HL-60/S4 (cell line): ENCODE measurements at regions not wholly inside any gene's neighbourhood (a gene's known extent, or its start where the extent isn't known, plus 50 kb on each side); places are given as distances from the start of the nearest gene placed in this dataset.

Source experiments
- in situ Hi-C: fragments of 300-500 bp; cut with MboI; formaldehyde crosslinking; loops from 2 replicates; pipeline ENCODE4 v1.14.3; 2022; ENCODE audit warnings: low sequenced_read_pairs

GRCh38 chr6:110538416-110539160 is 62.2 kb upstream of the SLC22A16 start:
- in situ Hi-C loops, result loop anchor here (10.0 to 25.0 kb wide), 3 partner anchors 416 to 1499 kb away; partner anchors contain the start of gene GTF3C6

- in situ Hi-C loops, result loop anchor here (10.0 to 25.0 kb wide), 3 partner anchors 417 to 1500 kb away; partner anchors contain the start of gene GTF3C6
Observed at GRCh38 chr6:110537208-110538123, 61.1 kb upstream of the SLC22A16 start.

GRCh38 chr6:110534731-110535492 is 58.5 kb upstream of the SLC22A16 start:
- in situ Hi-C loops, result loop anchor here (10.0 to 25.0 kb wide), 3 partner anchors 420 to 1502 kb away; partner anchors contain the start of gene GTF3C6

- in situ Hi-C loops, result loop anchor here (10.0 to 25.0 kb wide), 3 partner anchors 422 to 1505 kb away; partner anchors contain the start of gene GTF3C6
Observed at GRCh38 chr6:110532431-110532830, 56.0 kb upstream of the SLC22A16 start.

- in situ Hi-C loops, result loop anchor here (10.0 to 25.0 kb wide), 3 partner anchors 424 to 1507 kb away; partner anchors contain the start of gene GTF3C6
Observed at GRCh38 chr6:110530671-110531070, 54.3 kb upstream of the SLC22A16 start.

- in situ Hi-C loops, result loop anchor here (10.0 to 25.0 kb wide), 3 partner anchors 425 to 1507 kb away; partner anchors contain the start of gene GTF3C6
Observed at GRCh38 chr6:110529907-110530306, 53.5 kb upstream of the SLC22A16 start.

- in situ Hi-C loops, result loop anchor here (25.0 kb wide), 2 partner anchors 683 to 1508 kb away; no protein-coding TSS in a partner anchor
Observed at GRCh38 chr6:110529355-110529754, 52.9 kb upstream of the SLC22A16 start.

GRCh38 chr6:110528930-110529325 is 52.5 kb upstream of the SLC22A16 start:
- in situ Hi-C loops, result loop anchor here (25.0 kb wide), 2 partner anchors 683 to 1508 kb away; no protein-coding TSS in a partner anchor

GRCh38 chr6:110528101-110528929 is 51.9 kb upstream of the SLC22A16 start:
- in situ Hi-C loops, result loop anchor here (25.0 kb wide), 2 partner anchors 684 to 1509 kb away; no protein-coding TSS in a partner anchor

GRCh38 chr6:110527516-110527915 is 51.1 kb upstream of the SLC22A16 start:
- in situ Hi-C loops, result loop anchor here (25.0 kb wide), 2 partner anchors 685 to 1510 kb away; no protein-coding TSS in a partner anchor

- in situ Hi-C loops, result loop anchor here (25.0 kb wide), 2 partner anchors 686 to 1511 kb away; no protein-coding TSS in a partner anchor
Observed at GRCh38 chr6:110526726-110527125, 50.3 kb upstream of the SLC22A16 start.
